ENCODE measurements at regions not wholly inside any gene's neighbourhood (a gene's known extent, or its start where the extent isn't known, plus 50 kb on each side); places are given as distances from the start of the nearest gene placed in this dataset.

- TF ChIP-seq, protein P1, sequence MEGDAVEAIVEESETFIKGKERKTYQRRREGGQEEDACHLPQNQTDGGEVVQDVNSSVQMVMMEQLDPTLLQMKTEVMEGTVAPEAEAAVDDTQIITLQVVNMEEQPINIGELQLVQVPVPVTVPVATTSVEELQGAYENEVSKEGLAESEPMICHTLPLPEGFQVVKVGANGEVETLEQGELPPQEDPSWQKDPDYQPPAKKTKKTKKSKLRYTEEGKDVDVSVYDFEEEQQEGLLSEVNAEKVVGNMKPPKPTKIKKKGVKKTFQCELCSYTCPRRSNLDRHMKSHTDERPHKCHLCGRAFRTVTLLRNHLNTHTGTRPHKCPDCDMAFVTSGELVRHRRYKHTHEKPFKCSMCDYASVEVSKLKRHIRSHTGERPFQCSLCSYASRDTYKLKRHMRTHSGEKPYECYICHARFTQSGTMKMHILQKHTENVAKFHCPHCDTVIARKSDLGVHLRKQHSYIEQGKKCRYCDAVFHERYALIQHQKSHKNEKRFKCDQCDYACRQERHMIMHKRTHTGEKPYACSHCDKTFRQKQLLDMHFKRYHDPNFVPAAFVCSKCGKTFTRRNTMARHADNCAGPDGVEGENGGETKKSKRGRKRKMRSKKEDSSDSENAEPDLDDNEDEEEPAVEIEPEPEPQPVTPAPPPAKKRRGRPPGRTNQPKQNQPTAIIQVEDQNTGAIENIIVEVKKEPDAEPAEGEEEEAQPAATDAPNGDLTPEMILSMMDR (IDR thresholded peaks at IDR 0.05), result no peak
- no peak for TF ChIP-seq ZFX (IDR thresholded peaks at IDR 0.05; ENCODE audit: borderline replicate concordance)
- H3K27ac ChIP-seq, result no peak overlapping the region
Measured at GRCh38 chr4:29058531-29058930, 1661.6 kb upstream of the PCDH7 start.

DNA sequence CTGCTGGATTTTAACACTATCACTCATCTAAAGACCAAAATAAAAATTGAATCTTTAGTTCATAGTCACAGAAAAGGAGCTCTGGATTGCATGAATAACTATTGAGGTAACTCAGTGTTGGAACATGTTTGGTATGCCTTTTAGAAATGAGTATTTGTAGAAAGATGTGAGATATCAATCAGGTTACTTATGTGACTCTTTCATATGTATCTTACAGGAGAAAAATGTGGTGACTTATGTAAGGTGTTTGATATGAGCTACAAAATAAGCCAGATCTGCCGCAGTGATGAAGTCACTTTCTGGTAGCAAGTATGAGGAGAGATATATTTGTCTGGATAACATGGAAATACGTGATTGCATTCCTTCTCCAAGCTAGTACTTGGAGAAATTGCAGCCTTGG is 1653.3 kb upstream of the PCDH7 start:
- no peak overlapping the region for H3K27ac ChIP-seq
- TF ChIP-seq, protein P1 (IDR thresholded peaks at IDR 0.05), result no peak
- no peak for TF ChIP-seq ZFX (IDR thresholded peaks at IDR 0.05; ENCODE audit: borderline replicate concordance)

DNA sequence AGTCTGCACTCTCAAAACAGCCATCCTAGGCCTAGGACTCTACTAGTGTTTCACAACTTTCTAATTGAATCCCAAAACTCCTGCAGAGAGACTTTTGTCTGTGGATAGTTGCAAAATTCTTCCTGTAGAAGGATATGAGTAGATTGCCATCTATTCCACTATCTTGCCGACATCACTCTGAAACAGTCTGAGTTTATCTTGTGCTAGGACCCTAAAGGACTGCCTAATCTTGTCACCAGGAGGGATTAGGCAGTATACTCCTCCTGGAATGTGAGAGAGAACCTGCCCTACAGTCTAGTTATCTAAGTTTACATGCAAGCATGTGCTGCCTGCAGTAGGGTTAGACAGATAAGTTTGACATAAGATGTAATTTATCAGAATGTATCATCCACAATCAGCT is 1646.6 kb upstream of the PCDH7 start:
- TF ChIP-seq, protein P1 (IDR thresholded peaks at IDR 0.05), result no peak
- TF ChIP-seq ZFX (IDR thresholded peaks at IDR 0.05; ENCODE audit: borderline replicate concordance), result no peak

GRCh38 chr4:29075366-29075765 is 1644.8 kb upstream of the PCDH7 start:
- TF ChIP-seq, protein P1 (IDR thresholded peaks at IDR 0.05), result no peak
- no peak for TF ChIP-seq ZFX (IDR thresholded peaks at IDR 0.05; ENCODE audit: borderline replicate concordance)
- H3K27ac ChIP-seq, result no peak overlapping the region

More for the DNA sequence above, 1646.6 kb upstream of the PCDH7 start:
- H3K27ac ChIP-seq, result no peak overlapping the region

GRCh38 chr4:29079260-29079659 is 1640.9 kb upstream of the PCDH7 start:
- H3K27ac ChIP-seq, result no peak overlapping the region
- TF ChIP-seq ZFX (IDR thresholded peaks at IDR 0.05; ENCODE audit: borderline replicate concordance), result no peak
- TF ChIP-seq, protein P1 (IDR thresholded peaks at IDR 0.05), result no peak

- no peak overlapping the region; the same call in 1 of the 2 replicates for H3K27ac ChIP-seq
- no peak for TF ChIP-seq ZFX (IDR thresholded peaks at IDR 0.05; ENCODE audit: borderline replicate concordance)
- TF ChIP-seq, protein P1 (IDR thresholded peaks at IDR 0.05), result peak; percentile 67
Measured at GRCh38 chr4:29081234-29081955, 1638.8 kb upstream of the PCDH7 start.

DNA sequence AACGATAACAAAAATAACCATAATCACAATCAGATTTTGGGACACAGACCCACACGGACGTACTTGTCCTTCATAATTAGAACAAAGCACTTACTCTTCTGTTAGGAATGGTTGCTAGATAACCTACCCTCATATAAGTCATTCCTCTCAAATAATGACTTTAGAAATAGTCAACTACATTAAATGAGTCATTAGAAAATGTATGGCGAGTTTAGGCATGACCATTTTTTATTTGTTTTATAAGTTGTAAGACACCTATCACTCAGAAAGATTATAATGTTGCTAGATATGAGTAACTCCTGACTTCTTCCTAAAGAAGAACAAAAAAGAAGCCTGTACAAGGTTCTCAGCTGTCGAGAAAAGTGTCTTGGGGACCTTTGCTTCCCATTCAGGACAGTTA is 1637.5 kb upstream of the PCDH7 start:
- TF ChIP-seq ZFX (IDR thresholded peaks at IDR 0.05; ENCODE audit: borderline replicate concordance), result no peak
- TF ChIP-seq, protein P1 (IDR thresholded peaks at IDR 0.05), result no peak
- H3K27ac ChIP-seq, result no peak overlapping the region
